ENCODE measurements at regions not wholly inside any gene's neighbourhood (a gene's known extent, or its start where the extent isn't known, plus 50 kb on each side); places are given as distances from the start of the nearest gene placed in this dataset.
"Not testable (repeated sequence)": the region's sequence is repeated elsewhere in the genome, so short reads cannot be mapped to it uniquely, and the experiment has no call there.

GRCh38 chr2:16747257-16747656, 81.6 kb upstream of the CYRIA start:
- DNase-seq = no peak

GRCh38 chr2:16746833-16747232, 81.2 kb upstream of the CYRIA start:
- DNase-seq = no peak

- DNase-seq = no peak
Measured at GRCh38 chr2:16746329-16746728, 80.7 kb upstream of the CYRIA start.

- DNase-seq = no peak
Measured at GRCh38 chr2:16745466-16745865, 79.8 kb upstream of the CYRIA start.

DNA sequence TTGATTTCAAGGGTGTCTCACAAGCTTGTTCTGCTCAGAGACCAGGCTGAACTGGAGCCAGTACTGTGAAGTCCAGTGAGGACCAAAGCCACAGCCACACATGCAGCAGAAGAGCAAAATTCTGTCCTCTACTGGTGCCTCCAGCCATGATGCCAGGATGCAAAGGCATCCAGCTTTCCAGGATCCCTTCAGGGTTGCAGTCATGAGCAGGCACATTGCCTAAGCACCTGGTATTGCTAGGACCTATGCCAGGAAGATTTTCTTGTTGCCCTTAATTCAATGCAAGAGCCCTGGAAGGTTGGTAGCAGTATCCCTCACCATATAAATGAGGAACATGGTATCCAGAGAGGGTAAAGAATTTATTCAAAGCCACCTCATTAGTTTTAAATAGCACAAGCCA, 78.9 kb upstream of the CYRIA start:
- no peak for DNase-seq

GRCh38 chr2:16742026-16742425, 76.4 kb upstream of the CYRIA start:
- DNase-seq = no peak

GRCh38 chr2:16741498-16741897, 75.9 kb upstream of the CYRIA start:
- no peak for DNase-seq

GRCh38 chr2:16739778-16740581, 74.3 kb upstream of the CYRIA start:
- DNase-seq = no peak

GRCh38 chr2:16738361-16739225, 73.0 kb upstream of the CYRIA start:
- no peak for DNase-seq

DNA sequence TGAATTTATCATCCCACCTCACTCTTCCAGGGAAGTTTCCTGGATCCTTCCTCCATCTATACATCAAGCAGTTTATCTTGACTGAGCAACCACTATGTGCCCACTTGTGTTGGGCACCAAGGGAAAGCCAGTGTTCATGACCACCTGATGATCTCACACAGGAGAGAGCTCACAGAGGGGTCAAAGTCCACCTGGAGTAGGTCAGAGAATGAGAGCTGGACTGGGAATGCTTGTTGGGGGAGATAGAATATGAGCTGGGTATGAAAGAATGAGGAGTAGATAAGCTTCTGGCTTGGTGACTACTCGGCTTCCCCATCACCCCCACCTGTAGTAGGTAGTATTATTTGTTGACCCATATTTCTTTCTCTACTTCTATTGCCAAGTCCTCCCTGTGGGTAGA, 72.2 kb upstream of the CYRIA start:
- no peak for DNase-seq

DNA sequence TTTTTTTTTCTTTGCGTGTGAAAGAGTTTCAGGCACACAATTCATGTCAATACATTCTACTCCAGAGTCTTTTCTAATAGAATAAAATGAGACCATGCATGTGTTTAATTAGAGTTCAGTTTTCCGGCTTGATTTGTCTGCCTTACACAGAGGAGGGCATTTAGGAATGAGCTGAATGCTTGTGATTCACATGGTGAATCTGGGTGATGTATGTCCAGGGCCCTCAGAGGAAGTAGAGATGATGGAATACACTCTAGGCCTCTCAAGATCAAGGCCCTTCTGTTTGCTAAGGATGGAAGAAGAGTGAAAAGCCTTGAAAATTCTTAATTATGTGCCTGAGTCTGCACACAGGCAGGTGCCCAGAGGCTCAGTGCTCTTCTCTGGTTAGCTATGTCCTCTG, 71.0 kb upstream of the CYRIA start:
- DNase-seq = no peak

DNA sequence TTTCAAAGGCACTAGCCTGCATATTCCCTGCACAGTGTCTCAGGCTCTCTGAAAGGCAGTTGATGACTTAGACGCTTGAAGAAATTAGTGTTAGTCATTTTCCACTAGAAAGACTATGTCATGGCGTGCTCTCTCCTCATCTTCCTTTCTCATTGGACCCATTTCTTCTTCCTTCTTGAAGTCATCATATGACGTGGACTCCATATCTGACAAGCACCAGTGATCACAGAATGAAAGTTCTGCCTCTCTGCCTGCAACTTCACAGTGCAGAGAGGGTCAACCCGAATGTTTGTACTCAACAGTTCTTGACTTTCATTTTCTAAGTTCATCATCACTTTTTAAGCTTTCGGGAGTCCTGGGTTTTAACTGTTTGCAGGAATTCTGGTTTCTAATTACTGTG, 63.7 kb upstream of the CYRIA start:
- no peak for DNase-seq

- peak; percentile 31 to 66 (median 54) for DNase-seq
Measured at GRCh38 chr2:16728351-16729136, 62.9 kb upstream of the CYRIA start.

GRCh38 chr2:16727849-16728248, 62.2 kb upstream of the CYRIA start:
- DNase-seq = not testable (repeated sequence)

- DNase-seq = peak; percentile 24 to 50 (median 40)
Measured at GRCh38 chr2:16727256-16727655, 61.6 kb upstream of the CYRIA start.

DNA sequence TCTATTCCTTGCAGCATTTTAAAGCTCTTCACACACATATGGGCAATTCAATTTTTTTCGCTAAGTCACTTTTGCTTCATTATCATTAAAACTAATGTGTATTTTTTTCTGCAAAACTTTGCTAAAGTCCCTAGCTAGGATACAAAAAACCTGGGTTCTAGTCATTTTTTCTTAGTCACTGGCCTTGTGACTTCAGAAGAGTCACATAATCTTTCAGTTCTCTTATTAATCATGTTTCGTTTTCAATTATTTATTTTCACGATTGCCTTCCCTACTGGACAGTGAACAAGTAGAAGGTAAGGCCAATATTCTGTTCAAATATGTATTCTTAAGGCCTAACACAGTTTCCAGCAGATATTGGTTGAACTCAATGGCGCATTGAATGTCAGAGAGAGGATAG, 60.9 kb upstream of the CYRIA start:
- DNase-seq = no peak

- DNase-seq = no peak
Measured at GRCh38 chr2:16726147-16726546, 60.5 kb upstream of the CYRIA start.

DNA sequence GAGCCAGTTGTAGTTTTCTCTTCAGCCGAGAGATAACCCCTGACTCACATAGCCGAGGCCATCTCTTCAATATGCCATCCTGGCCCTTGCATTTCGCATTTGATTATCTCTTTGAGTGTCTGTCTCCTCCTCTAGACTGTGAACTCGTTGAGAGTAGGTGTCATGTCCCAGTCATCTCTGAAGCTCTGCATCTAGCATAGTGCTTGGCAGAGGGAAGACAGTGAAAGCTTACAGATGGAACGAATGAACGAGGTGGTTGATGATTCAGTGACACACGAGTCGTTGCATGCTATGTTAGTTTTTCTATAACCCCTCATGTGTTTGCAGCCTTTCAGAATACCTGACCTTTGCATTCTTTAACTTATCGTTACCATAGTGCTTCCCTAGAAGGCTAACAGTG, 59.9 kb upstream of the CYRIA start:
- DNase-seq = no peak

DNA sequence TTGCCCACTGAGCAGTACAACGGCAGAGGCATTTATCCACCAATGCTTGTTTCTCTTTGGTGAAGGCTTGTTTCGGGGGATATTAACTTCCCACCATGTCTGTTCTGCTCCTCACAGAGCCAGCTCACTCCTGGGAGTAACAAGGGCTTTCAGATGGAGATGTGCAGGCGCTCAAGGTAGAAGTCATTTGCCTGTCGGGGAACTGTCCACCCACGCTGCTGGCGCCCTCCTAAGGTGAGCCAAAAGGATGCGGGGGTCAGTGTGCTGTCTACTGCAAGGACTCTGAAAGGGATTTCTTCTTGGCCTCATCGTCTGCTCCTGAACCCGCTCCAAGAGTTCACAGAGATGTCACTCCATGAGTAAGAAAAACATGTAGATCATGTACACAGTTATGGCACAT, 57.0 kb upstream of the CYRIA start:
- DNase-seq = peak in 1 of 4 experiments; percentile 22

DNA sequence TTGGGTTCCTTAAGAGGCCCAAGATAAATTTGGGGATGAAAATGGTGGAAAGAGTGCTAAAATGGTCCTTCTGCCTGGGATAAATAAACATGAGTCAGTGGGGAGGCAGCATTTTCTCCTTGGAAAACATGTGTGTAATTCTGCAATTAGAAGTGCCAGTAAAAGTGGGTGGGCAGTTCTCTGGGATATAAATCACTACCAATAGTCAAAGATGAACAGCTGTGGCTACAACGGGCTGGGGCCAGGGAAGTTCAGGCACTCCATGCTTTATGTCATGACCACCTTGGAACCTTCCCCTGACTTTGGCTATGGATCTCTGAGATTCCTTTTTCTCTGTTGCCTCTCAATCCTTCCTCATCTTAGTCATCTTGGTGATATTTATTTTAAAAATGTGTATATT, 56.5 kb upstream of the CYRIA start:
- no peak for DNase-seq

- not testable (repeated sequence) for DNase-seq
Measured at GRCh38 chr2:16721529-16721928, 55.9 kb upstream of the CYRIA start.

- peak in 2 of 4 experiments; percentile 28 to 33 for DNase-seq
Measured at GRCh38 chr2:16720737-16721136, 55.1 kb upstream of the CYRIA start.

GRCh38 chr2:16719485-16719808, 53.8 kb upstream of the CYRIA start:
- no peak for DNase-seq

Measured in suppressor macrophage (primary cell).